AG09319 (cell line): ENCODE measurements at regions not wholly inside any gene's neighbourhood (a gene's known extent, or its start where the extent isn't known, plus 50 kb on each side); places are given as distances from the start of the nearest gene placed in this dataset.

Experiments
- DNase-seq: peaks from one replicate; pipeline ENCODE4 v3.0.0-alpha.2; 2010; ENCODE audit warnings: low read depth; ENCODE audit errors: extremely low read depth
- CTCF ChIP-seq: IDR thresholded peaks from 2 replicates; pipeline ENCODE4 v1.5.1; 2011; ENCODE audit warnings: low read depth, mild to moderate bottlenecking, inconsistent platforms, low read length, moderate library complexity

GRCh38 chr18:10009321-10010144, 95.7 kb downstream of the VAPA start:
- no peak for DNase-seq
- TF ChIP-seq CTCF: no peak

- peak; percentile 78 for DNase-seq
- no peak for TF ChIP-seq CTCF
These were observed 96.8 kb downstream of the VAPA start for GRCh38 chr18:10010611-10011015.

- DNase-seq: no peak
- TF ChIP-seq CTCF: no peak
These were observed 97.2 kb downstream of the VAPA start for GRCh38 chr18:10011061-10011460.

- no peak for DNase-seq
These were observed 97.9 kb downstream of the VAPA start for GRCh38 chr18:10011751-10012150.

GRCh38 chr18:10012526-10012925, 98.7 kb downstream of the VAPA start:
- DNase-seq: no peak
- TF ChIP-seq CTCF: no peak

More at GRCh38 chr18:10011751-10012150, 97.9 kb downstream of the VAPA start:
- TF ChIP-seq CTCF: no peak

GRCh38 chr18:10013621-10014543, 100.1 kb downstream of the VAPA start:
- no peak for DNase-seq
- TF ChIP-seq CTCF: no peak

GRCh38 chr18:10015288-10015701, 101.5 kb downstream of the VAPA start:
- no peak for DNase-seq
- TF ChIP-seq CTCF: no peak
